ENCODE measurements at regions not wholly inside any gene's neighbourhood (a gene's known extent, or its start where the extent isn't known, plus 50 kb on each side); places are given as distances from the start of the nearest gene placed in this dataset.

DNA sequence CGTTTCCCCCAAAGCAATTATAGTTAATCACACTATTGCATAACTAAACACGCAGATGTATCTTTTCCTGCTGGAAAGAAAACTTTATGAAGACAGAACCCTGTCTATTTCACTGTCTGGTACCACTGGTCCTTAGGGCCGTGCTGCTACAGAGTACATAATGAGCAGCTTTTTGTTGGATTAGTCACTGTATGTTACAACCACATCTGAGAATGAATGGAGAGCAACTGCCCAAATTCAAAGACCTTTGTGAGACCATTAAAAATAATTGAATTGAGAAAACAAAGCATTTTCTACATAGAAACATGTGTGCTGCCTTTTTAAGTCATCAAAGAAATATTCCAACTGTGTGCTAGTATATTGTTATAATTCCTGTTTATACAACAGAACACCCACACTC is 111.3 kb upstream of the SORCS1 start:
- DNase-seq: no peak
- Histone ChIP-seq H3K79me1 (ENCODE audit: low read depth in 1 of 2, low read length in 2 of 2) (no peaks in the 10 kb centered on the region), H3K27ac (ENCODE audit: insufficient read depth, low read length) (no peak overlapping the region), H3K36me3 (ENCODE audit: control insufficient read depth, insufficient read depth, low read length) (no peaks in the 10 kb centered on the region), H2BK5ac (ENCODE audit: low read depth, low read length, poor library complexity, severe bottlenecking) (no peak overlapping the region), H4K20me1 (ENCODE audit: insufficient read depth, low read length) (no peaks in the 10 kb centered on the region), H3K9ac (ENCODE audit: low read depth, low read length) (no peak overlapping the region), H3K9me3 (ENCODE audit: control insufficient read depth, insufficient read depth, low read length) (peaks cover 15% of the 10 kb centered on the region), H3K4ac (ENCODE audit: low read depth, low read length) (no peak overlapping the region), H2BK15ac (ENCODE audit: low read depth, low read length) (no peak overlapping the region), H4K8ac (ENCODE audit: low read depth in 2 of 2, low read length in 2 of 2) (no peak overlapping the region), H2BK120ac (ENCODE audit: low read depth, low read length) (no peak overlapping the region), H3K4me3 (ENCODE audit: insufficient read depth, low read depth, low read length) (no peak overlapping the region), H3K23ac (ENCODE audit: low read depth, low read length) (no peak overlapping the region), H2BK20ac (ENCODE audit: low read depth, low read length) (no peak overlapping the region), H4K5ac (ENCODE audit: low read depth, low read length) (no peak overlapping the region), H2AFZ (replicated peaks; ENCODE audit: low read length, poor library complexity) (no peak overlapping the region), H3K4me2 (ENCODE audit: low read depth, low read length) (no peak overlapping the region), H3K4me1 (ENCODE audit: control insufficient read depth, insufficient read depth, low read length) (no peaks in the 10 kb centered on the region), H2AK5ac (ENCODE audit: low read depth, low read length) (no peak overlapping the region), H4K91ac (ENCODE audit: insufficient read depth, low read depth, low read length) (no peak overlapping the region), H3K27me3 (ENCODE audit: control insufficient read depth, insufficient read depth, low read length) (no peaks in the 10 kb centered on the region), H2AK9ac (replicated peaks; ENCODE audit: low read depth, low read length, poor library complexity) (no peak overlapping the region), H3K56ac (ENCODE audit: extremely low read depth, insufficient read depth, low read length) (no peak overlapping the region), H3K9me1 (ENCODE audit: insufficient read depth, low read length) (no peaks in the 10 kb centered on the region), H3K18ac (ENCODE audit: low read depth, low read length) (no peak overlapping the region), H3K14ac (replicated peaks; ENCODE audit: low read depth, low read length) (no peak overlapping the region)
- 20% methylated on average over 2 of the region's 3 CpGs; no CpG with 5 or more reads in 1 of the 2 experiments for WGBS, 2 experiments (ENCODE audit: extremely low coverage in 2 of 2, insufficient read length in 1 of 2)
- intact Hi-C loops (cut with micrococcal nuclease) (no loop called here), dilution Hi-C loops (cut with HindIII; ENCODE audit: low sequenced_read_pairs, unreplicated experiment) (no loop called here), in situ Hi-C loops (cut with MboI; ENCODE audit: low sequenced_read_pairs) (no loop called here)
- ChIA-PET CTCF (no interaction called here), POLR2A (ENCODE audit: unreplicated experiment) (no interaction called here)
- TF ChIP-seq RFX5 (IDR thresholded peaks at IDR 0.05; ENCODE audit: low read depth, low read length) (no peak), MAZ (IDR thresholded peaks at IDR 0.05; ENCODE audit: borderline replicate concordance, low read depth, low read length) (no peak), RCOR1 (IDR thresholded peaks at IDR 0.05; ENCODE audit: insufficient replicate concordance, low read length) (no peak), CHD1 (IDR thresholded peaks at IDR 0.05; ENCODE audit: low read depth, low read length) (no peak)
- no TSS peak for BruUV-seq (replicated peaks)
- no peak for ATAC-seq (ENCODE audit: low read depth)

All from IMR-90 (cell line).